HCT116 (cell line): ENCODE measurements at regions not wholly inside any gene's neighbourhood (a gene's known extent, or its start where the extent isn't known, plus 50 kb on each side); places are given as distances from the start of the nearest gene placed in this dataset.

ENCODE experiments used
- ATAC-seq: fragments of 200-7000 bp; cut with Tn5 transposase; 2 replicates; pipeline ENCODE4 v1.9.1; 2020; ENCODE audit warnings: mild to moderate bottlenecking, moderate library complexity
- BruUV-seq: library from RNA; stranded (reverse); fragments of 400-500 nt; replicated peaks from 2 replicates; lab custom pipeline; 2021; lab: Mats Ljungman, UMichigan
- CTCF ChIA-PET: fragments of 300-600 bp; sonication (Branson Sonifier 250); formaldehyde crosslinking; loops from one replicate; lab custom pipeline; 2021; ENCODE audit warnings: antibody characterized with exemption; lab: Charles Lee
- POLR2A ChIA-PET: fragments of 300-600, 350-600 bp; sonication (Branson Sonifier 250); formaldehyde crosslinking; loops from one replicate; lab custom pipeline; 2021; ENCODE audit warnings: antibody characterized with exemption; lab: Charles Lee
- RAD21 ChIA-PET, 2 experiments: fragments of 300-600 bp; sonication (Branson Sonifier 250); formaldehyde crosslinking; loops; one replicate each; lab custom pipeline; 2023; ENCODE audit warnings: low total read pairs in 2 of 2; ENCODE audit not compliant: uncharacterized antibody in 2 of 2, unreplicated experiment in 2 of 2, low non-redundant PET in 1 of 2; lab: Charles Lee
- DNase-seq: peaks from one replicate; pipeline ENCODE4 v3.0.0-alpha.2; 2010; ENCODE audit warnings: low read depth, low spot score
- H2AFZ ChIP-seq: fragments of 200-600 bp; shearing (Covaris generic), sonication (generic); 2 replicates; pipeline ENCODE4 v1.6.1; 2017; ENCODE audit warnings: low read depth, mixed run types, mixed read lengths, antibody characterized with exemption, low read length; ENCODE audit not compliant: poor library complexity, severe bottlenecking
- H3K27ac ChIP-seq: 2 replicates; pipeline ENCODE4 v1.5.1; 2012; ENCODE audit warnings: low read depth, low read length
- H3K27me3 ChIP-seq: fragments of 200-600 bp; sonication (generic); 2 replicates; pipeline ENCODE4 v1.6.1; 2016; ENCODE audit warnings: mixed run types, low read length, mixed read lengths; ENCODE audit not compliant: insufficient read depth
- H3K36me3 ChIP-seq, 2 experiments: fragments of 200-500 bp in 1 of 2; fragments of 200-600 bp in 1 of 2; sonication (Bioruptor generic) in 1 of 2; sonication (generic) in 1 of 2; 2 replicates each; pipeline versions ENCODE4 v1.5.1 to v1.6.1; 2014 to 2016; ENCODE audit warnings: low read length in 2 of 2, inconsistent platforms in 1 of 2, mixed read lengths in 1 of 2, mixed run types in 1 of 2; ENCODE audit not compliant: insufficient read depth in 2 of 2, control insufficient read depth in 1 of 2
- H3K4me1 ChIP-seq, 2 experiments: fragments of 200-600 bp in 1 of 2; sonication (generic) in 1 of 2; 2 replicates each; pipeline versions ENCODE4 v1.5.1 to v1.6.1; 2012 to 2017; ENCODE audit warnings: low read length in 2 of 2, inconsistent platforms in 1 of 2, mild to moderate bottlenecking in 1 of 2, mixed read lengths in 1 of 2, mixed run types in 1 of 2, moderate library complexity in 1 of 2; ENCODE audit not compliant: insufficient read depth in 2 of 2, control insufficient read depth in 1 of 2
- H3K4me2 ChIP-seq: fragments of 200-600 bp; sonication (generic); 2 replicates; pipeline ENCODE4 v1.6.1; 2017; ENCODE audit warnings: mixed run types, low read length, mixed read lengths
- H3K4me3 ChIP-seq, 2 experiments: fragments of 200-600 bp in 1 of 2; sonication (generic) in 1 of 2; replicated peaks in 1 of 2; 2 replicates each; pipeline ENCODE4 v1.5.1; 2011 to 2016; ENCODE audit warnings: low read length in 2 of 2, control low read depth in 1 of 2, low read depth in 1 of 2, mild to moderate bottlenecking in 1 of 2, mixed read lengths in 1 of 2, mixed run types in 1 of 2
- H3K79me2 ChIP-seq: fragments of 200-600 bp; sonication (generic); 2 replicates; pipeline ENCODE4 v1.6.1; 2017; ENCODE audit warnings: mild to moderate bottlenecking, mixed run types, low read length, moderate library complexity, mixed read lengths; ENCODE audit not compliant: insufficient read depth
- H3K9ac ChIP-seq: fragments of 200-600 bp; sonication (generic); 2 replicates; pipeline ENCODE4 v1.6.1; 2016; ENCODE audit warnings: low read length, mixed read lengths
- H3K9me2 ChIP-seq: fragments of 200-600 bp; sonication (generic), shearing (Covaris generic); 2 replicates; pipeline ENCODE4 v1.6.1; 2017; ENCODE audit warnings: mixed run types, mild to moderate bottlenecking, moderate library complexity; ENCODE audit not compliant: insufficient read depth
- H3K9me3 ChIP-seq, 2 experiments: fragments of 200-500 bp in 1 of 2; fragments of 200-600 bp in 1 of 2; sonication (Bioruptor generic) in 1 of 2; sonication (generic) in 1 of 2; 2 replicates each; pipeline ENCODE4 v1.6.1; 2014 to 2017; ENCODE audit warnings: low read length in 2 of 2, mixed read lengths in 2 of 2, inconsistent platforms in 1 of 2, low read depth in 1 of 2, mild to moderate bottlenecking in 1 of 2, mixed run types in 1 of 2, moderate library complexity in 1 of 2; ENCODE audit not compliant: control insufficient read depth in 1 of 2, insufficient read depth in 1 of 2
- H4K20me1 ChIP-seq: fragments of 200-600 bp; sonication (generic), shearing (Covaris generic); 2 replicates; pipeline ENCODE4 v1.6.1; 2017; ENCODE audit warnings: mixed run types, mild to moderate bottlenecking, moderate library complexity; ENCODE audit not compliant: insufficient read depth
- CBX3 ChIP-seq: IDR thresholded peaks from 2 replicates; pipeline ENCODE4 v1.6.1; 2012; ENCODE audit warnings: low read depth
- CEBPB ChIP-seq: IDR thresholded peaks from 2 replicates; pipeline ENCODE4 v1.6.1; 2012; ENCODE audit warnings: low read depth
- ELF1 ChIP-seq: IDR thresholded peaks from 2 replicates; pipeline ENCODE4 v1.6.1; 2012; ENCODE audit warnings: low read depth, borderline replicate concordance
- EZH2 ChIP-seq: fragments of 200-600 bp; sonication (generic); IDR thresholded peaks from 2 replicates; pipeline ENCODE4 v1.6.1; 2017; ENCODE audit warnings: antibody characterized with exemption, mixed run types
- EZH2phosphoT487 ChIP-seq: fragments of 200-600 bp; IDR thresholded peaks from 2 replicates; pipeline ENCODE4 v1.6.1; 2018; ENCODE audit warnings: antibody characterized with exemption, borderline replicate concordance
- FOSL1 ChIP-seq: IDR thresholded peaks from 2 replicates; pipeline ENCODE4 v1.6.1; 2012; ENCODE audit warnings: low read depth
- MAX ChIP-seq: IDR thresholded peaks from 2 replicates; pipeline ENCODE4 v1.6.1; 2012
- RAD21 ChIP-seq: IDR thresholded peaks from 2 replicates; pipeline ENCODE4 v1.6.1; 2012; ENCODE audit warnings: low read depth, mild to moderate bottlenecking
- SIN3A ChIP-seq: IDR thresholded peaks from 2 replicates; pipeline ENCODE4 v1.6.1; 2012; ENCODE audit warnings: low read depth
- SP1 ChIP-seq: IDR thresholded peaks from 2 replicates; pipeline ENCODE4 v1.6.1; 2012; ENCODE audit warnings: low read depth
- SRF ChIP-seq: IDR thresholded peaks from 2 replicates; pipeline ENCODE4 v1.6.1; 2012; ENCODE audit warnings: low read depth
- TCF7L2 ChIP-seq: IDR thresholded peaks from 2 replicates; pipeline ENCODE4 v1.7.0; 2011; ENCODE audit warnings: borderline replicate concordance, inconsistent platforms; ENCODE audit not compliant: insufficient read depth, insufficient read length; ENCODE audit errors: extremely low read depth
- ZBTB33 ChIP-seq: IDR thresholded peaks from 2 replicates; pipeline ENCODE4 v1.6.1; 2011; ENCODE audit warnings: mild to moderate bottlenecking, low read length, moderate library complexity; ENCODE audit not compliant: insufficient replicate concordance; ENCODE audit errors: extremely low read depth
- ZNF274 ChIP-seq: fragments of 200-500 bp; sonication (Bioruptor generic); IDR thresholded peaks from 2 replicates; pipeline ENCODE4 v1.6.1; 2014; ENCODE audit warnings: mild to moderate bottlenecking, low read depth, low read length, inconsistent platforms
- intact Hi-C: fragments of 100-400 bp; cut with micrococcal nuclease; formaldehyde crosslinking; loops from 2 replicates; pipeline ENCODE4 v1.10.0; 2022

GRCh38 chr18:60099709-60100108 lies 199.9 kb downstream of the PMAIP1 start:
- no peaks in the 10 kb centered on the region for H3K36me3 ChIP-seq
- H3K27ac ChIP-seq = no peak overlapping the region
- no peaks in the 10 kb centered on the region for H4K20me1 ChIP-seq
- intact Hi-C loops = no loop called here
- no peak overlapping the region for H2AFZ ChIP-seq
- H3K9me3 ChIP-seq = no peaks in the 10 kb centered on the region
- POLR2A ChIA-PET = interaction anchor here (0.7 kb wide), 1 partner anchor 13 kb away, joined by 3 read pairs; no protein-coding TSS in a partner anchor
- DNase-seq = no peak
- no peak overlapping the region for H3K4me2 ChIP-seq
- ATAC-seq = no peak
- H3K4me3 ChIP-seq = no peak overlapping the region
- CTCF ChIA-PET = no interaction called here
- no peaks in the 10 kb centered on the region for H3K9me2 ChIP-seq
- no peak for TF ChIP-seq RAD21
- TF ChIP-seq EZH2phosphoT487 = no peak
- TF ChIP-seq ZNF274 = no peak
- TF ChIP-seq FOSL1 = no peak
- no peak for TF ChIP-seq ZBTB33
- TF ChIP-seq ELF1 = no peak
- TF ChIP-seq SIN3A = no peak
- no peak for TF ChIP-seq CBX3
- no peak for TF ChIP-seq EZH2
- no peak for TF ChIP-seq CEBPB
- no peak for TF ChIP-seq TCF7L2
- no peak for TF ChIP-seq SP1
- no peak for TF ChIP-seq SRF
- TF ChIP-seq MAX = no peak
- no peak overlapping the region for H3K9ac ChIP-seq
- BruUV-seq = no TSS peak
- no peaks in the 10 kb centered on the region for H3K79me2 ChIP-seq
- no peaks in the 10 kb centered on the region for H3K27me3 ChIP-seq
- RAD21 ChIA-PET = no interaction called here
- H3K4me1 ChIP-seq = no peaks in the 10 kb centered on the region
